HCT116 (cell line): ENCODE measurements at regions not wholly inside any gene's neighbourhood (a gene's known extent, or its start where the extent isn't known, plus 50 kb on each side); places are given as distances from the start of the nearest gene placed in this dataset.

Source experiments
- ATAC-seq: fragments of 200-7000 bp; cut with Tn5 transposase; 2 replicates; pipeline ENCODE4 v1.9.1; 2020; ENCODE audit warnings: mild to moderate bottlenecking, moderate library complexity
- BruUV-seq: library from RNA; stranded (reverse); fragments of 400-500 nt; replicated peaks from 2 replicates; lab custom pipeline; 2021; lab: Mats Ljungman, UMichigan
- CTCF ChIA-PET: fragments of 300-600 bp; sonication (Branson Sonifier 250); formaldehyde crosslinking; loops from one replicate; lab custom pipeline; 2021; ENCODE audit warnings: antibody characterized with exemption; lab: Charles Lee
- POLR2A ChIA-PET: fragments of 300-600, 350-600 bp; sonication (Branson Sonifier 250); formaldehyde crosslinking; loops from one replicate; lab custom pipeline; 2021; ENCODE audit warnings: antibody characterized with exemption; lab: Charles Lee
- RAD21 ChIA-PET, 2 experiments: fragments of 300-600 bp; sonication (Branson Sonifier 250); formaldehyde crosslinking; loops; one replicate each; lab custom pipeline; 2023; ENCODE audit warnings: low total read pairs in 2 of 2; ENCODE audit not compliant: uncharacterized antibody in 2 of 2, unreplicated experiment in 2 of 2, low non-redundant PET in 1 of 2; lab: Charles Lee
- DNase-seq: peaks from one replicate; pipeline ENCODE4 v3.0.0-alpha.2; 2010; ENCODE audit warnings: low read depth, low spot score
- H2AFZ ChIP-seq: fragments of 200-600 bp; shearing (Covaris generic), sonication (generic); 2 replicates; pipeline ENCODE4 v1.6.1; 2017; ENCODE audit warnings: low read depth, mixed run types, mixed read lengths, antibody characterized with exemption, low read length; ENCODE audit not compliant: poor library complexity, severe bottlenecking
- H3K27ac ChIP-seq: 2 replicates; pipeline ENCODE4 v1.5.1; 2012; ENCODE audit warnings: low read depth, low read length
- H3K27me3 ChIP-seq: fragments of 200-600 bp; sonication (generic); 2 replicates; pipeline ENCODE4 v1.6.1; 2016; ENCODE audit warnings: mixed run types, low read length, mixed read lengths; ENCODE audit not compliant: insufficient read depth
- H3K36me3 ChIP-seq, 2 experiments: fragments of 200-500 bp in 1 of 2; fragments of 200-600 bp in 1 of 2; sonication (Bioruptor generic) in 1 of 2; sonication (generic) in 1 of 2; 2 replicates each; pipeline versions ENCODE4 v1.5.1 to v1.6.1; 2014 to 2016; ENCODE audit warnings: low read length in 2 of 2, inconsistent platforms in 1 of 2, mixed read lengths in 1 of 2, mixed run types in 1 of 2; ENCODE audit not compliant: insufficient read depth in 2 of 2, control insufficient read depth in 1 of 2
- H3K4me1 ChIP-seq, 2 experiments: fragments of 200-600 bp in 1 of 2; sonication (generic) in 1 of 2; 2 replicates each; pipeline versions ENCODE4 v1.5.1 to v1.6.1; 2012 to 2017; ENCODE audit warnings: low read length in 2 of 2, inconsistent platforms in 1 of 2, mild to moderate bottlenecking in 1 of 2, mixed read lengths in 1 of 2, mixed run types in 1 of 2, moderate library complexity in 1 of 2; ENCODE audit not compliant: insufficient read depth in 2 of 2, control insufficient read depth in 1 of 2
- H3K4me2 ChIP-seq: fragments of 200-600 bp; sonication (generic); 2 replicates; pipeline ENCODE4 v1.6.1; 2017; ENCODE audit warnings: mixed run types, low read length, mixed read lengths
- H3K4me3 ChIP-seq, 2 experiments: fragments of 200-600 bp in 1 of 2; sonication (generic) in 1 of 2; replicated peaks in 1 of 2; 2 replicates each; pipeline ENCODE4 v1.5.1; 2011 to 2016; ENCODE audit warnings: low read length in 2 of 2, control low read depth in 1 of 2, low read depth in 1 of 2, mild to moderate bottlenecking in 1 of 2, mixed read lengths in 1 of 2, mixed run types in 1 of 2
- H3K79me2 ChIP-seq: fragments of 200-600 bp; sonication (generic); 2 replicates; pipeline ENCODE4 v1.6.1; 2017; ENCODE audit warnings: mild to moderate bottlenecking, mixed run types, low read length, moderate library complexity, mixed read lengths; ENCODE audit not compliant: insufficient read depth
- H3K9ac ChIP-seq: fragments of 200-600 bp; sonication (generic); 2 replicates; pipeline ENCODE4 v1.6.1; 2016; ENCODE audit warnings: low read length, mixed read lengths
- H3K9me2 ChIP-seq: fragments of 200-600 bp; sonication (generic), shearing (Covaris generic); 2 replicates; pipeline ENCODE4 v1.6.1; 2017; ENCODE audit warnings: mixed run types, mild to moderate bottlenecking, moderate library complexity; ENCODE audit not compliant: insufficient read depth
- H3K9me3 ChIP-seq, 2 experiments: fragments of 200-500 bp in 1 of 2; fragments of 200-600 bp in 1 of 2; sonication (Bioruptor generic) in 1 of 2; sonication (generic) in 1 of 2; 2 replicates each; pipeline ENCODE4 v1.6.1; 2014 to 2017; ENCODE audit warnings: low read length in 2 of 2, mixed read lengths in 2 of 2, inconsistent platforms in 1 of 2, low read depth in 1 of 2, mild to moderate bottlenecking in 1 of 2, mixed run types in 1 of 2, moderate library complexity in 1 of 2; ENCODE audit not compliant: control insufficient read depth in 1 of 2, insufficient read depth in 1 of 2
- H4K20me1 ChIP-seq: fragments of 200-600 bp; sonication (generic), shearing (Covaris generic); 2 replicates; pipeline ENCODE4 v1.6.1; 2017; ENCODE audit warnings: mixed run types, mild to moderate bottlenecking, moderate library complexity; ENCODE audit not compliant: insufficient read depth
- EGR1 ChIP-seq: IDR thresholded peaks from 2 replicates; pipeline ENCODE4 v1.6.1; 2012; ENCODE audit warnings: low read depth
- ELF1 ChIP-seq: IDR thresholded peaks from 2 replicates; pipeline ENCODE4 v1.6.1; 2012; ENCODE audit warnings: low read depth, borderline replicate concordance
- EZH2 ChIP-seq: fragments of 200-600 bp; sonication (generic); IDR thresholded peaks from 2 replicates; pipeline ENCODE4 v1.6.1; 2017; ENCODE audit warnings: antibody characterized with exemption, mixed run types
- EZH2phosphoT487 ChIP-seq: fragments of 200-600 bp; IDR thresholded peaks from 2 replicates; pipeline ENCODE4 v1.6.1; 2018; ENCODE audit warnings: antibody characterized with exemption, borderline replicate concordance
- RAD21 ChIP-seq: IDR thresholded peaks from 2 replicates; pipeline ENCODE4 v1.6.1; 2012; ENCODE audit warnings: low read depth, mild to moderate bottlenecking
- SIN3A ChIP-seq: IDR thresholded peaks from 2 replicates; pipeline ENCODE4 v1.6.1; 2012; ENCODE audit warnings: low read depth
- SRF ChIP-seq: IDR thresholded peaks from 2 replicates; pipeline ENCODE4 v1.6.1; 2012; ENCODE audit warnings: low read depth
- YY1 ChIP-seq: IDR thresholded peaks from 2 replicates; pipeline ENCODE4 v1.6.1; 2011; ENCODE audit warnings: low read length, low read depth, moderate library complexity, mild to moderate bottlenecking; ENCODE audit not compliant: insufficient replicate concordance; ENCODE audit errors: extremely low read depth
- ZFX ChIP-seq: fragments of 450-650 bp; IDR thresholded peaks from 2 replicates; pipeline ENCODE4 v1.6.1; 2017
- intact Hi-C: fragments of 100-400 bp; cut with micrococcal nuclease; formaldehyde crosslinking; loops from 2 replicates; pipeline ENCODE4 v1.10.0; 2022
- TF ChIP-seq, protein P1 (sequence below), 3 experiments: fragments of 200-600 bp in 1 of 3; sonication (generic) in 1 of 3; IDR thresholded peaks in 2 of 3; conservative IDR thresholded peaks in 1 of 3; 2 replicates each; pipeline ENCODE4 v1.5.1; 2012 to 2017; ENCODE audit warnings: low read depth in 2 of 3, low read length in 2 of 3, antibody characterized with exemption in 1 of 3, borderline replicate concordance in 1 of 3, control low read depth in 1 of 3, mild to moderate bottlenecking in 1 of 3, mixed read lengths in 1 of 3, mixed run types in 1 of 3, moderate library complexity in 1 of 3; ENCODE audit not compliant: insufficient read depth in 1 of 3

DNA sequence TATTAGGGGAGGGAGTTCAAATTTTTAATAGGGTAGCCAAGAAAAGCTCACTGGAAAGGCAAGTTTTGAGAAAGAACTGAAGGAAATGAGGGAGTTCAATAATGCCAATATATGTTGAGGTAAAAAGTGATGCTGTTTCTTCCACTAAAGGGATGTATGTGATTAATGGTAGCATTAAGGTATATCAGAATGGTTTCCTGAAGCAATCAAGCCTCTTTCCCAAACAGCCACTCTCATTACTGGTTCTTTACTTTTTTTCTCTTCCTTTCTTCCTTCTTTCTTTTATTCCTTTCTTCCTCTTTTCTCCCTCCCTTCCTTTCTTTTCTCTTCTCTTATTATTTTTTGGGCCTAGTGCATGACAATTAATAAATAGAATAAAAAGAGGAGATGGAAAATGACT lies 433.5 kb downstream of the SATB2 start:
- CTCF ChIA-PET = no interaction called here
- DNase-seq = no peak

DNA sequence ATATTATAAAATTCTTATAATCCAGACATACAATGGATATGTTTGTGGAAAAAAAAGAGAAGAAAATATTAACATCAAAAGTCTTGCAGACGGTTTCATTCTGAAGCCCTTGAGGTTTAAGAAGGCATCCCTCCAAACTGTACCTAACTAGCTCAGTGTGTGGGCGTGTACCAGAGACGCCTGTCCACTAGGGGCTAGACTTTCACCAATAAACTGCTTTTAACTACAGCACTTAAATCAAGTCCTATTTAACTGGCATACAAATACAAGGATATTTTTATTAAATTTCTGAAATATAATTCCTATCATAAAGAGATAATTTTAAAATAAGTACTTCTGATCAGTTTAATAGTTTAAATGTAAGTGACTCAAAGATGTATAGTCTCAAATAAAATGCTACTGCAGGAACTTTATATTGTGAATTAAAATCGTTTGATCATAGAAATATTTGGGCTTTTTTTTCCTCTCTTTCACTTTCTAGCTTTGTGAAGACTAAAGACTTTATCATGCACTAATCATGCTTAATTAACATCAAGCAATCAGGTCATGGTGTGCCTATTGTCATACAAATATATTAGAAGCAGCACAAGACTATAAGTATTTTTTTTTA lies 437.7 kb downstream of the SATB2 start:
- RAD21 ChIA-PET = interaction anchor here in 1 of 2 experiments (0.5 kb wide), 1 partner anchor 466 kb away, joined by 3 read pairs; no protein-coding TSS in a partner anchor
- CTCF ChIA-PET = interaction anchor here (1.2 kb wide), 1 partner anchor 13 kb away, joined by 3 read pairs; no protein-coding TSS in a partner anchor
- DNase-seq (peak; percentile 21), ATAC-seq (peak; percentile 84)
- no peaks in the 10 kb centered on the region for H3K36me3 ChIP-seq
- H3K79me2 ChIP-seq = no peaks in the 10 kb centered on the region
- no TSS peak for BruUV-seq
- H3K9me2 ChIP-seq = no peaks in the 10 kb centered on the region
- H2AFZ ChIP-seq = no peak overlapping the region
- TF ChIP-seq, protein P1, sequence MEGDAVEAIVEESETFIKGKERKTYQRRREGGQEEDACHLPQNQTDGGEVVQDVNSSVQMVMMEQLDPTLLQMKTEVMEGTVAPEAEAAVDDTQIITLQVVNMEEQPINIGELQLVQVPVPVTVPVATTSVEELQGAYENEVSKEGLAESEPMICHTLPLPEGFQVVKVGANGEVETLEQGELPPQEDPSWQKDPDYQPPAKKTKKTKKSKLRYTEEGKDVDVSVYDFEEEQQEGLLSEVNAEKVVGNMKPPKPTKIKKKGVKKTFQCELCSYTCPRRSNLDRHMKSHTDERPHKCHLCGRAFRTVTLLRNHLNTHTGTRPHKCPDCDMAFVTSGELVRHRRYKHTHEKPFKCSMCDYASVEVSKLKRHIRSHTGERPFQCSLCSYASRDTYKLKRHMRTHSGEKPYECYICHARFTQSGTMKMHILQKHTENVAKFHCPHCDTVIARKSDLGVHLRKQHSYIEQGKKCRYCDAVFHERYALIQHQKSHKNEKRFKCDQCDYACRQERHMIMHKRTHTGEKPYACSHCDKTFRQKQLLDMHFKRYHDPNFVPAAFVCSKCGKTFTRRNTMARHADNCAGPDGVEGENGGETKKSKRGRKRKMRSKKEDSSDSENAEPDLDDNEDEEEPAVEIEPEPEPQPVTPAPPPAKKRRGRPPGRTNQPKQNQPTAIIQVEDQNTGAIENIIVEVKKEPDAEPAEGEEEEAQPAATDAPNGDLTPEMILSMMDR (IDR thresholded peaks at IDR 0.05 in 2 of 3, conservative IDR thresholded peaks at IDR 0.05 in 1 of 3; ENCODE audit: borderline replicate concordance in 1 of 3, insufficient read depth in 1 of 3, low read depth in 2 of 3, low read length in 2 of 3) = peak; percentile 30 to 65 (median 49); a peak in 5 of 6 replicates
- TF ChIP-seq EGR1 = peak; percentile 63
- no peak for TF ChIP-seq SRF
- TF ChIP-seq RAD21 = peak; percentile 54
- H3K27ac ChIP-seq = no peak overlapping the region
- H3K4me2 ChIP-seq = no peak overlapping the region
- H3K9ac ChIP-seq = no peak overlapping the region
- no peaks in the 10 kb centered on the region for H3K27me3 ChIP-seq
- H3K9me3 ChIP-seq = no peaks in the 10 kb centered on the region
- no peak overlapping the region for H3K4me3 ChIP-seq
- POLR2A ChIA-PET = no interaction called here
- no peaks in the 10 kb centered on the region for H3K4me1 ChIP-seq
- H4K20me1 ChIP-seq = no peaks in the 10 kb centered on the region
- intact Hi-C loops = loop anchor here (2.0 kb wide), 1 partner anchor 467 kb away; no protein-coding TSS in a partner anchor

More for the DNA sequence above, 433.5 kb downstream of the SATB2 start:
- H3K79me2 ChIP-seq = no peaks in the 10 kb centered on the region
- no peaks in the 10 kb centered on the region for H3K9me2 ChIP-seq
- no TSS peak for BruUV-seq
- ATAC-seq = no peak
- ChIA-PET RAD21 (no interaction called here), POLR2A (no interaction called here)
- no peak for TF ChIP-seq ZFX
- TF ChIP-seq YY1 = no peak
- TF ChIP-seq RAD21 = no peak
- TF ChIP-seq ELF1 = no peak
- no peak for TF ChIP-seq SIN3A
- TF ChIP-seq EZH2 = no peak
- TF ChIP-seq, protein P1 (IDR thresholded peaks at IDR 0.05 in 2 of 3, conservative IDR thresholded peaks at IDR 0.05 in 1 of 3; ENCODE audit: borderline replicate concordance in 1 of 3, insufficient read depth in 1 of 3, low read depth in 2 of 3, low read length in 2 of 3) = no peak
- TF ChIP-seq EZH2phosphoT487 = no peak
- no peaks in the 10 kb centered on the region for H3K4me1 ChIP-seq
- H4K20me1 ChIP-seq = no peaks in the 10 kb centered on the region
- H3K4me2 ChIP-seq = no peak overlapping the region
- no peaks in the 10 kb centered on the region for H3K27me3 ChIP-seq
- H2AFZ ChIP-seq = no peak overlapping the region
- H3K9ac ChIP-seq = no peak overlapping the region
- no peaks in the 10 kb centered on the region for H3K36me3 ChIP-seq
- intact Hi-C loops = no loop called here
- no peak overlapping the region for H3K4me3 ChIP-seq
- H3K27ac ChIP-seq = no peak overlapping the region
- no peaks in the 10 kb centered on the region for H3K9me3 ChIP-seq
